PC-9 (cell line): ENCODE measurements at regions not wholly inside any gene's neighbourhood (a gene's known extent, or its start where the extent isn't known, plus 50 kb on each side); places are given as distances from the start of the nearest gene placed in this dataset.

Experiments used
- EZH2 ChIP-seq: fragments of 200-600 bp; sonication (generic); IDR thresholded peaks from 2 replicates; pipeline ENCODE4 v1.8.0; 2017; ENCODE audit warnings: antibody characterized with exemption, low read depth
- TF ChIP-seq, protein P1 (sequence below): fragments of 200-600 bp; sonication (generic); conservative IDR thresholded peaks from 2 replicates; pipeline ENCODE4 v1.6.1; 2017; ENCODE audit warnings: mixed run types, antibody characterized with exemption, mild to moderate bottlenecking, moderate library complexity

DNA sequence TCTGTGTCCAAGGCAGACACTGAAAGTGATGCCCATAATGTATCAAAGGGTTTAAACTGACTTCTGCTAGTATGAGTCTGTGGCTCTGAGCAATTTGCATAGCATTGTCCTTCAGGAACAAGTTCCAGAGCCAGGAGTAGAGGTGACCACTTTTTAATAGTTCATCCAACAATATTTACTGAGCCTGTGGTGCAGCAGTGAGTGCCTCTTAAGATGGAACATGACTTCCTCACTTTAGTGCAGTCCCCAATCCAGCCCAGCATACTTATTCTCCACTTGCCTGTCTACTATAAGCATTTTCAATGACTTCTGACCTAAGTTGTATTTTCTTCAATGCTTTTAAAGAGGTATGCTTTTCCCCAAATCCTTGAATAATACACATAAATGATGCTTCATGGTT is 611.3 kb downstream of the MED13L start:
- TF ChIP-seq, protein P1, sequence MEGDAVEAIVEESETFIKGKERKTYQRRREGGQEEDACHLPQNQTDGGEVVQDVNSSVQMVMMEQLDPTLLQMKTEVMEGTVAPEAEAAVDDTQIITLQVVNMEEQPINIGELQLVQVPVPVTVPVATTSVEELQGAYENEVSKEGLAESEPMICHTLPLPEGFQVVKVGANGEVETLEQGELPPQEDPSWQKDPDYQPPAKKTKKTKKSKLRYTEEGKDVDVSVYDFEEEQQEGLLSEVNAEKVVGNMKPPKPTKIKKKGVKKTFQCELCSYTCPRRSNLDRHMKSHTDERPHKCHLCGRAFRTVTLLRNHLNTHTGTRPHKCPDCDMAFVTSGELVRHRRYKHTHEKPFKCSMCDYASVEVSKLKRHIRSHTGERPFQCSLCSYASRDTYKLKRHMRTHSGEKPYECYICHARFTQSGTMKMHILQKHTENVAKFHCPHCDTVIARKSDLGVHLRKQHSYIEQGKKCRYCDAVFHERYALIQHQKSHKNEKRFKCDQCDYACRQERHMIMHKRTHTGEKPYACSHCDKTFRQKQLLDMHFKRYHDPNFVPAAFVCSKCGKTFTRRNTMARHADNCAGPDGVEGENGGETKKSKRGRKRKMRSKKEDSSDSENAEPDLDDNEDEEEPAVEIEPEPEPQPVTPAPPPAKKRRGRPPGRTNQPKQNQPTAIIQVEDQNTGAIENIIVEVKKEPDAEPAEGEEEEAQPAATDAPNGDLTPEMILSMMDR, result no peak
- TF ChIP-seq EZH2, result no peak
